ENCODE measurements at regions not wholly inside any gene's neighbourhood (a gene's known extent, or its start where the extent isn't known, plus 50 kb on each side); places are given as distances from the start of the nearest gene placed in this dataset.

- no peak for DNase-seq
- peaks cover 9% of the 10 kb centered on the region for H3K4me1 ChIP-seq
- TF ChIP-seq, protein P1, sequence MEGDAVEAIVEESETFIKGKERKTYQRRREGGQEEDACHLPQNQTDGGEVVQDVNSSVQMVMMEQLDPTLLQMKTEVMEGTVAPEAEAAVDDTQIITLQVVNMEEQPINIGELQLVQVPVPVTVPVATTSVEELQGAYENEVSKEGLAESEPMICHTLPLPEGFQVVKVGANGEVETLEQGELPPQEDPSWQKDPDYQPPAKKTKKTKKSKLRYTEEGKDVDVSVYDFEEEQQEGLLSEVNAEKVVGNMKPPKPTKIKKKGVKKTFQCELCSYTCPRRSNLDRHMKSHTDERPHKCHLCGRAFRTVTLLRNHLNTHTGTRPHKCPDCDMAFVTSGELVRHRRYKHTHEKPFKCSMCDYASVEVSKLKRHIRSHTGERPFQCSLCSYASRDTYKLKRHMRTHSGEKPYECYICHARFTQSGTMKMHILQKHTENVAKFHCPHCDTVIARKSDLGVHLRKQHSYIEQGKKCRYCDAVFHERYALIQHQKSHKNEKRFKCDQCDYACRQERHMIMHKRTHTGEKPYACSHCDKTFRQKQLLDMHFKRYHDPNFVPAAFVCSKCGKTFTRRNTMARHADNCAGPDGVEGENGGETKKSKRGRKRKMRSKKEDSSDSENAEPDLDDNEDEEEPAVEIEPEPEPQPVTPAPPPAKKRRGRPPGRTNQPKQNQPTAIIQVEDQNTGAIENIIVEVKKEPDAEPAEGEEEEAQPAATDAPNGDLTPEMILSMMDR (IDR thresholded peaks at IDR 0.05; ENCODE audit: low read depth, low read length) = no peak
- no peaks in the 10 kb centered on the region for H3K27me3 ChIP-seq
- no peaks in the 10 kb centered on the region for H3K9me3 ChIP-seq
- no peaks in the 10 kb centered on the region for H3K36me3 ChIP-seq
- no peak overlapping the region for H3K4me3 ChIP-seq (ENCODE audit: low read depth, low read length)
Measured at GRCh38 chr4:134408897-134409296, 207.3 kb upstream of the PABPC4L start.

- H3K9me3 ChIP-seq = no peaks in the 10 kb centered on the region
- H3K27me3 ChIP-seq = no peaks in the 10 kb centered on the region
- H3K4me1 ChIP-seq = no peaks in the 10 kb centered on the region
- no peak overlapping the region for H3K4me3 ChIP-seq (ENCODE audit: low read depth, low read length)
- TF ChIP-seq, protein P1 (IDR thresholded peaks at IDR 0.05; ENCODE audit: low read depth, low read length) = no peak
- no peaks in the 10 kb centered on the region for H3K36me3 ChIP-seq
- no peak for DNase-seq
Measured at GRCh38 chr4:134401798-134402197, 200.2 kb upstream of the PABPC4L start.

- Histone ChIP-seq H3K4me3 (ENCODE audit: low read depth, low read length) (no peak overlapping the region), H3K27me3 (no peaks in the 10 kb centered on the region), H3K9me3 (no peaks in the 10 kb centered on the region), H3K4me1 (no peaks in the 10 kb centered on the region), H3K36me3 (no peaks in the 10 kb centered on the region)
- no peak for DNase-seq
- TF ChIP-seq, protein P1 (IDR thresholded peaks at IDR 0.05; ENCODE audit: low read depth, low read length) = no peak
Measured at GRCh38 chr4:134393592-134393991, 192.0 kb upstream of the PABPC4L start.

DNA sequence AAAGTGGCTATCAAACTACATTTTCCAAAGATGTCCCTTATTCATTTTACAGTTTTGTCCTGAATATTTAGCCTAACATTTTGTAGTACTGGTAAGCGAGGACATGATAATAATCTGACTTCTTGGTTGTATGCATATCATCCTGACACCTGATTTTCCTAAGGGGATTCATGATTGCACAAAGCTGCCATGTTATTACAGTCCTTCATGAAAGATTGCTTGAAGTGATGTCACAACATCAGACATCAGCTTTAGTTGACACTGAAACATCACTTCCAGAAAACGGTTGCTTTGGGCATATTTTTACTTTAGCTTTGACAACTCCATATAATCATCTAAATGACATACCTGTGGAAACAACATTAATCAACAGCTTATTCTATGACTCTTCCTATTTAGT, 188.7 kb upstream of the PABPC4L start:
- TF ChIP-seq, protein P1 (IDR thresholded peaks at IDR 0.05; ENCODE audit: low read depth, low read length) = no peak
- H3K27me3 ChIP-seq = no peaks in the 10 kb centered on the region
- DNase-seq = no peak

DNA sequence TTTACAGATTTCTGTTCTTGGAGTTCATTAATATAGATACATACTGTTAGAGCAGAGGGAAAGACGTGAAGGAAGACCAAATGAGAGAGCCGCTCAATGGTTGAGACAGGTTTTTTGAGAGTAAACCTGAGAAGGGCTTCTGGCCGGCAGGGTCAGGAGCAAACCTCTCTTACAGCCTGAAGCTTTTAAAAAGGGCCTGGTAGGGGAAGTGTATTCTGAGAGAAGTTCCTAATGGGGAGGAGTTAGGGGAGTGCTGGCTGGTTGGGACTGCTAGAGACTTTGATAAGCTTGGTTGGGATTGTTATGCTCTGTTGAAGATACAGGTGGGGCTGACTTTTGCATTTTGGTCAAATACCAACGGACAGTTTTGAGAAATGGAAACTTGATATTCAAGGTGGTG, 186.8 kb upstream of the PABPC4L start:
- TF ChIP-seq, protein P1 (IDR thresholded peaks at IDR 0.05; ENCODE audit: low read depth, low read length) = no peak
- no peaks in the 10 kb centered on the region for H3K36me3 ChIP-seq
- no peak for DNase-seq
- no peaks in the 10 kb centered on the region for H3K9me3 ChIP-seq
- H3K27me3 ChIP-seq = no peaks in the 10 kb centered on the region
- no peaks in the 10 kb centered on the region for H3K4me1 ChIP-seq
- H3K4me3 ChIP-seq (ENCODE audit: low read depth, low read length) = no peak overlapping the region

More for the DNA sequence above, 188.7 kb upstream of the PABPC4L start:
- Histone ChIP-seq H3K4me3 (ENCODE audit: low read depth, low read length) (no peak overlapping the region), H3K9me3 (no peaks in the 10 kb centered on the region), H3K36me3 (no peaks in the 10 kb centered on the region), H3K4me1 (no peaks in the 10 kb centered on the region)

DNA sequence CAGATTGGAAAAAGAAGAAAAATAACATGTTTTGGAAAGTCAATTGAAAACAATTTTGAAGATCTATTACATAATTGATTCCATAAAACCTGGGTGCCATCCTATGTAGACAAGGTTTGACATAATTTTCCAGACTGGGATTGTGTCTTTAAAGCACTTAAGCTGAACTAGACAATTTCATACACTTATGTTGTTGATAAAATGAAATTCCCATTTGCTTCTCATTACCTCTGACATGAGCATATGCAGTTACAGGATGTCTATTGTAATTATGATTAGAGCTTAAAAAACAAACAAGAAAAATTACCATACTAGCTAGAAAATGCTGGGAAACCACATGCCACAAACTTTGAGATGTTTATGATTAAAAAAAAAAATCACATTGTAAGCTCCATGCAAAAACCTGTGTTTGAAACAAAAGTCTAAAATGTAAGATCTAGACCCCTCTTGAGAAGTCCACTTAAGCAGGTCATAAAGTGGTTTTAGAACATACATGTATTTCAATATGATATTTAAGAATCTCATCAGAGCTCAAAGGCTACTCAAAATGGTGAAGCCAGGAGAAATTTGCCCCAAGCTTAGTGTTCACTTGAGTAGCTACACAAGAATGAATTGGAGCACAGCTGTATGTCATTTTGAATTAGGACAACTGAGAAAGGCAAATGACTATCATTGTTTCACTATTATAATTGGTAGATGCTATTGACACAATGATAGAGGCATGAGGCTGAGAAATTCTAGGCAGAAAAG, 181.1 kb upstream of the PABPC4L start:
- no peak for DNase-seq
- Histone ChIP-seq H3K36me3 (no peaks in the 10 kb centered on the region), H3K4me1 (no peaks in the 10 kb centered on the region), H3K4me3 (ENCODE audit: low read depth, low read length) (no peak overlapping the region), H3K27me3 (no peaks in the 10 kb centered on the region), H3K9me3 (no peaks in the 10 kb centered on the region)
- TF ChIP-seq, protein P1 (IDR thresholded peaks at IDR 0.05; ENCODE audit: low read depth, low read length) = no peak

Data from BE2C (cell line).